ENCODE measurements at regions not wholly inside any gene's neighbourhood (a gene's known extent, or its start where the extent isn't known, plus 50 kb on each side); places are given as distances from the start of the nearest gene placed in this dataset.

DNA sequence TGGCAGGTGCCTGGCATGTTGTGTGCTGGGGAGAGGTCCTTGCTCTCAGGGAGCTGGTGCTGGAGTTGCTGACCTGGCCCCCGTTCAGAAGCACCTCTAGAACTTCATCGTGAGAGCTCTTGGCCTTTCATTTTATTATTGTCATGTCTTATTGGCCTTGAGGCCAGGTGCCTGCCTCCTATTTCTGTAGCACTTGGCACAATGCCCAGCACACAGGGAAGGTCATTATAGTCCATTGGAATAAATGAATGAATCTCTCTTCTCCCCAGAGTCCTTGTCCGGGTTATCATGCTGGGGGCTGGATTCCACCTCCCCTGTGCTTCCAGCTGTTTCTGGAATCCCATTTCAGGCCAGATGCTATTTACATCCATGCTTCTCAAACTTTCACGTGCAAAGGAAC is 169.2 kb downstream of the HAPSTR1 start:
- TF ChIP-seq, protein P1, sequence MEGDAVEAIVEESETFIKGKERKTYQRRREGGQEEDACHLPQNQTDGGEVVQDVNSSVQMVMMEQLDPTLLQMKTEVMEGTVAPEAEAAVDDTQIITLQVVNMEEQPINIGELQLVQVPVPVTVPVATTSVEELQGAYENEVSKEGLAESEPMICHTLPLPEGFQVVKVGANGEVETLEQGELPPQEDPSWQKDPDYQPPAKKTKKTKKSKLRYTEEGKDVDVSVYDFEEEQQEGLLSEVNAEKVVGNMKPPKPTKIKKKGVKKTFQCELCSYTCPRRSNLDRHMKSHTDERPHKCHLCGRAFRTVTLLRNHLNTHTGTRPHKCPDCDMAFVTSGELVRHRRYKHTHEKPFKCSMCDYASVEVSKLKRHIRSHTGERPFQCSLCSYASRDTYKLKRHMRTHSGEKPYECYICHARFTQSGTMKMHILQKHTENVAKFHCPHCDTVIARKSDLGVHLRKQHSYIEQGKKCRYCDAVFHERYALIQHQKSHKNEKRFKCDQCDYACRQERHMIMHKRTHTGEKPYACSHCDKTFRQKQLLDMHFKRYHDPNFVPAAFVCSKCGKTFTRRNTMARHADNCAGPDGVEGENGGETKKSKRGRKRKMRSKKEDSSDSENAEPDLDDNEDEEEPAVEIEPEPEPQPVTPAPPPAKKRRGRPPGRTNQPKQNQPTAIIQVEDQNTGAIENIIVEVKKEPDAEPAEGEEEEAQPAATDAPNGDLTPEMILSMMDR (IDR thresholded peaks at IDR 0.05), result no peak
- TF ChIP-seq POLR2A (IDR thresholded peaks at IDR 0.05), result no peak
